ENCODE measurements at regions not wholly inside any gene's neighbourhood (a gene's known extent, or its start where the extent isn't known, plus 50 kb on each side); places are given as distances from the start of the nearest gene placed in this dataset.

DNA sequence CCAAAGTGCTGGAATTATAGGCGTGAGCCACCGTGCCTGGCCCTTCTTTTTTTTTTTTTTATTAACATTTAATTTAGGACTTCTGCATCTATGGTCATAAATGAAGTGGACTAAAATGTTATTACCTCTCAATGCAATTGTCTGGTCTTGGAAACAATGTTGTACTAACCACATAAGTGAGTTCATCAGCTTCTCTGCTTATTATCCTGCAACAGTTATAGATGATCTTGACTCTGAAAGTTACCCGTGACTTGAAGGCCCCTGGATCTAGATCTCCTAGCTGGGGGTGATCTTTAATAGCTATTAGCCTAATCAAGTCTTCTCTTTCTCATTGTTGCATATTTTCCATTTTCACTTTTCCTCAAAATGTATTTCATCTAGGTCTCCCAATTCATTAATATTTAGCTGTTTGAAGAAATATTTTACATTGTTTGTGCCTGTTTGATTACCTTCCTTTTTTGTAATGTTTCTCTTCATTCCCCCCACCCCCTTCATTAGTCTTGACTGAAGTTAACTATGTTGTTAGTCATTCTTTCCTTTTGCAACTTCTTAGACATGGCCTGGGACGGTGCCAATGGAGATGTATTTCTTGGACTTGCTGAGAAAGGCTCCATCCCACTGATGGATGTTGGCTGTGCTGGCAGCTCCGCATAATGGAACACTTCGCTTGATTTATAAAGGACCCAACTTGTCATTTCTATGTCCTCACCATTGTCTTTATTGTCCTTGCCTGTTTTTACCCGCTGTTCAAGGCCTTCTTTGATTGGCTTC, 141.6 kb upstream of the RIOK3 start:
- no peak overlapping the region for H3K23ac ChIP-seq (ENCODE audit: low read length)
- no peak overlapping the region for H2BK120ac ChIP-seq (ENCODE audit: low read depth, low read length)
- H3K9ac ChIP-seq (ENCODE audit: low read length): no peak overlapping the region
- H3K56ac ChIP-seq (ENCODE audit: low read length): no peak overlapping the region
- H3K4me1 ChIP-seq (ENCODE audit: control insufficient read depth, low read depth, low read length): peaks cover 3% of the 10 kb centered on the region
- H4K5ac ChIP-seq (ENCODE audit: low read length): no peak overlapping the region
- WGBS (ENCODE audit: extremely low coverage, insufficient coverage, low lambda C conversion rate): no CpG with 5 or more reads among the region's 7 CpGs
- H3K27me3 ChIP-seq (ENCODE audit: insufficient read depth, low read length, poor library complexity): no peaks in the 10 kb centered on the region
- no peak overlapping the region for H3K4me2 ChIP-seq (ENCODE audit: low read length)
- no peak overlapping the region for H2AK5ac ChIP-seq (ENCODE audit: low read length)
- H3K79me1 ChIP-seq (ENCODE audit: low read length): no peaks in the 10 kb centered on the region
- no peak overlapping the region for H3K4me3 ChIP-seq (ENCODE audit: low read length)
- H3K36me3 ChIP-seq (ENCODE audit: control insufficient read depth, insufficient read depth, low read length): no peaks in the 10 kb centered on the region
- no peak overlapping the region for H4K8ac ChIP-seq (ENCODE audit: low read depth, low read length)
- no peak overlapping the region for H3K18ac ChIP-seq (ENCODE audit: low read length)
- H3K27ac ChIP-seq (ENCODE audit: low read depth, low read length): no peak overlapping the region
- no peak for DNase-seq
- H3K79me2 ChIP-seq (ENCODE audit: control insufficient read depth, insufficient read depth, low read length): no peaks in the 10 kb centered on the region
- no peak overlapping the region for H3K4ac ChIP-seq (ENCODE audit: low read depth, low read length)
- H2BK5ac ChIP-seq (ENCODE audit: low read length): no peak overlapping the region
- H2BK15ac ChIP-seq (replicated peaks; ENCODE audit: low read depth): no peak overlapping the region

DNA sequence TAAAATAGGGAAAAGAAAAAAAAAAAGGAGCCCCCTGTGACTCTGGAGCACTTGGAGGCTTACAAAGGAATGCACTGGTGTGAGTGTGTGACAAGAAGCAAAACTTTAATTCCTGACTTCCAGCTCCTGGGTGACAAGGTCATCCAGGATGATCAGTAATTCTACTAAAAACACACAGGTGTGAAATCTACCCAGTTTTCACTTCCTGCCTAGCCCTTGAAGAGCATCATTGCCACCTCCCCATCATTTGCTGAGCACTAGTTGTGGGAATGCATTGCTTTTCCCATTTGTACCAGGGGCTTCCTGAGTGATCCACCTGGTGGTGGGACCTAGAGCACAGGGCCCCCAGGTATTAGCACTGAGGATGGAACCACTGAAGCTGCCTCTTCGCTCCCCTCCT, 139.7 kb upstream of the RIOK3 start:
- Histone ChIP-seq H3K56ac (ENCODE audit: low read length) (no peak overlapping the region), H3K9ac (ENCODE audit: low read length) (no peak overlapping the region)

DNA sequence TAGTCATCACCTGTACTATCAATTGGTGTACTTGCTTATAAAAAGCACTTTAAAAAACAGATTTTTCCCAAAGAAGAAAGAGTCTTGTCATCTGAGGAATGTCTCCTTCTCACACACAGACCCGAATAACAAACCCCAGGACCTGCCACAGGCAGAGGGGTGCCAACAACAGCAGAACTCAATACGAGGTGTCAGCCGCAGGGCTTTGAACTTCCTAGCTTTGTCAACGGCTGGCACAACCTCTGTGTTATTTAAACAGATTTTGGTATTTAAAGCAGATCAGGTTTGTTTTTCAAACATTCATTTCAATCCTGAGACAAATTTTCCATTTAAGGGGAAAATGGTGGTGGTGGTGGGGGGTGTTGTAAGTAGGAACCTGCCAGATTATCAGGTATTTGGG, 138.4 kb upstream of the RIOK3 start:
- no peak for DNase-seq
- Histone ChIP-seq H3K27ac (ENCODE audit: low read depth, low read length) (no peak overlapping the region), H3K23ac (ENCODE audit: low read length) (no peak overlapping the region), H3K4me3 (ENCODE audit: low read length) (no peak overlapping the region), H3K79me2 (ENCODE audit: control insufficient read depth, insufficient read depth, low read length) (no peaks in the 10 kb centered on the region), H3K27me3 (ENCODE audit: insufficient read depth, low read length, poor library complexity) (no peaks in the 10 kb centered on the region), H3K4ac (ENCODE audit: low read depth, low read length) (no peak overlapping the region), H4K8ac (ENCODE audit: low read depth, low read length) (no peak overlapping the region), H2BK120ac (ENCODE audit: low read depth, low read length) (no peak overlapping the region), H3K36me3 (ENCODE audit: control insufficient read depth, insufficient read depth, low read length) (no peaks in the 10 kb centered on the region), H2BK15ac (replicated peaks; ENCODE audit: low read depth) (no peak overlapping the region), H3K56ac (ENCODE audit: low read length) (no peak overlapping the region), H3K79me1 (ENCODE audit: low read length) (no peaks in the 10 kb centered on the region), H2BK5ac (ENCODE audit: low read length) (no peak overlapping the region), H3K9ac (ENCODE audit: low read length) (no peak overlapping the region), H3K4me1 (ENCODE audit: control insufficient read depth, low read depth, low read length) (peaks cover 3% of the 10 kb centered on the region), H3K4me2 (ENCODE audit: low read length) (no peak overlapping the region), H3K18ac (ENCODE audit: low read length) (peak overlapping the region; percentile 77), H2AK5ac (ENCODE audit: low read length) (no peak overlapping the region), H4K5ac (ENCODE audit: low read length) (no peak overlapping the region)
- WGBS (ENCODE audit: extremely low coverage, insufficient coverage, low lambda C conversion rate): no CpG with 5 or more reads among the region's 4 CpGs

More for the DNA sequence above, 139.7 kb upstream of the RIOK3 start:
- Histone ChIP-seq H2BK15ac (replicated peaks; ENCODE audit: low read depth) (no peak overlapping the region), H4K5ac (ENCODE audit: low read length) (no peak overlapping the region), H3K27me3 (ENCODE audit: insufficient read depth, low read length, poor library complexity) (no peaks in the 10 kb centered on the region), H3K4me2 (ENCODE audit: low read length) (no peak overlapping the region), H3K4me3 (ENCODE audit: low read length) (no peak overlapping the region), H2AK5ac (ENCODE audit: low read length) (no peak overlapping the region), H2BK5ac (ENCODE audit: low read length) (no peak overlapping the region), H3K18ac (ENCODE audit: low read length) (no peak overlapping the region), H3K36me3 (ENCODE audit: control insufficient read depth, insufficient read depth, low read length) (no peaks in the 10 kb centered on the region), H3K27ac (ENCODE audit: low read depth, low read length) (no peak overlapping the region), H3K4me1 (ENCODE audit: control insufficient read depth, low read depth, low read length) (peaks cover 3% of the 10 kb centered on the region), H3K23ac (ENCODE audit: low read length) (no peak overlapping the region), H3K79me2 (ENCODE audit: control insufficient read depth, insufficient read depth, low read length) (no peaks in the 10 kb centered on the region), H3K4ac (ENCODE audit: low read depth, low read length) (no peak overlapping the region), H3K79me1 (ENCODE audit: low read length) (no peaks in the 10 kb centered on the region), H4K8ac (ENCODE audit: low read depth, low read length) (no peak overlapping the region), H2BK120ac (ENCODE audit: low read depth, low read length) (no peak overlapping the region)
- no peak for DNase-seq
- no CpG with 5 or more reads among the region's 1 CpG for WGBS (ENCODE audit: extremely low coverage, insufficient coverage, low lambda C conversion rate)

DNA sequence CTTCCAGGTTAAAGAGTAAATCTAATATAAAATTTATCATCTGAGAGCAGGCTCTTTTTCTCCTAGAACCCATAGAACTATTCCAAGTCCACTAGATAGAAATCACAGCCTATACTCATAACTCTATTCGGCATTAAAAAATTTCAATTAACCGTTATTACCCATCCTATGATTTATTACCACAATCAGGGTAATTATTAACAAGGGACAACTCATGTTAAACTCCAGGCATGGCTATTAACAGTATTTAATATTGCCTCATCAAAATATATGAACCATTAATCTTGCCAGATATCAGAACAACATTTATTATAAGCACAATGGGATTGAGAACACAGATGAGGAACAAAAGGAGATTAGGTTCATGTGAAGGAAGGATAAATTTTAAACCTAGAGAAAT, 136.8 kb upstream of the RIOK3 start:
- Histone ChIP-seq H3K36me3 (ENCODE audit: control insufficient read depth, insufficient read depth, low read length) (no peaks in the 10 kb centered on the region), H3K79me2 (ENCODE audit: control insufficient read depth, insufficient read depth, low read length) (no peaks in the 10 kb centered on the region), H3K23ac (ENCODE audit: low read length) (no peak overlapping the region), H3K4me3 (ENCODE audit: low read length) (no peak overlapping the region), H3K27me3 (ENCODE audit: insufficient read depth, low read length, poor library complexity) (no peaks in the 10 kb centered on the region), H4K8ac (ENCODE audit: low read depth, low read length) (no peak overlapping the region), H3K18ac (ENCODE audit: low read length) (no peak overlapping the region), H3K9ac (ENCODE audit: low read length) (no peak overlapping the region), H2BK120ac (ENCODE audit: low read depth, low read length) (no peak overlapping the region), H3K79me1 (ENCODE audit: low read length) (no peaks in the 10 kb centered on the region), H3K4ac (ENCODE audit: low read depth, low read length) (no peak overlapping the region), H2BK15ac (replicated peaks; ENCODE audit: low read depth) (no peak overlapping the region), H3K56ac (ENCODE audit: low read length) (no peak overlapping the region), H3K4me2 (ENCODE audit: low read length) (no peak overlapping the region), H2AK5ac (ENCODE audit: low read length) (no peak overlapping the region), H4K5ac (ENCODE audit: low read length) (no peak overlapping the region), H3K27ac (ENCODE audit: low read depth, low read length) (no peak overlapping the region), H2BK5ac (ENCODE audit: low read length) (no peak overlapping the region), H3K4me1 (ENCODE audit: control insufficient read depth, low read depth, low read length) (peaks cover 8% of the 10 kb centered on the region)
- 100% methylated on average over 2 of the region's 2 CpGs for WGBS (ENCODE audit: extremely low coverage, insufficient coverage, low lambda C conversion rate)
- no peak for DNase-seq

DNA sequence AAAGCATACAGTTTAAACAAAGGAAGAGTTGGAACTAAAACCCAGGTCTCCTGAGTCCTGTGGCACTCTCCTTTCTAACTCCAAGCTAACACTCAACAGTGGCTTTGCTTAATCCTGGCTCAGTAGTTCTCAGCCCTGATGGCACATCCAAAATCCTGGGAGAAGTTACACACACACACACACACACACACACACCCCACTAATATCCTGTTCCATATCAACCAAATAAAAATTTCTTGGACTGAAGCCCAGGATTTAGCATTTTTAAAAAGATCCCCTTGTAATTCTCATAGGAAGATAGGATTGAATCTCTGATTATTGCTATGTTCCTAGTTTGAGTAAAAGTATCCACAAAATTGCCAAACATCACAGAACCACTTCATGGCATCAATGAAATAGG, 136.1 kb upstream of the RIOK3 start:
- Histone ChIP-seq H3K23ac (ENCODE audit: low read length) (no peak overlapping the region), H3K27me3 (ENCODE audit: insufficient read depth, low read length, poor library complexity) (no peaks in the 10 kb centered on the region), H3K79me1 (ENCODE audit: low read length) (no peaks in the 10 kb centered on the region), H4K8ac (ENCODE audit: low read depth, low read length) (no peak overlapping the region), H3K79me2 (ENCODE audit: control insufficient read depth, insufficient read depth, low read length) (no peaks in the 10 kb centered on the region), H2BK5ac (ENCODE audit: low read length) (no peak overlapping the region), H3K4ac (ENCODE audit: low read depth, low read length) (no peak overlapping the region), H4K5ac (ENCODE audit: low read length) (no peak overlapping the region), H3K27ac (ENCODE audit: low read depth, low read length) (no peak overlapping the region), H3K18ac (ENCODE audit: low read length) (peak overlapping the region; percentile 64), H3K9ac (ENCODE audit: low read length) (no peak overlapping the region), H2AK5ac (ENCODE audit: low read length) (no peak overlapping the region), H2BK120ac (ENCODE audit: low read depth, low read length) (no peak overlapping the region), H2BK15ac (replicated peaks; ENCODE audit: low read depth) (no peak overlapping the region), H3K36me3 (ENCODE audit: control insufficient read depth, insufficient read depth, low read length) (no peaks in the 10 kb centered on the region), H3K4me3 (ENCODE audit: low read length) (no peak overlapping the region), H3K4me2 (ENCODE audit: low read length) (no peak overlapping the region), H3K4me1 (ENCODE audit: control insufficient read depth, low read depth, low read length) (peaks cover 8% of the 10 kb centered on the region), H3K56ac (ENCODE audit: low read length) (no peak overlapping the region)
- no peak for DNase-seq

All from mesendoderm (in vitro differentiated cells).